H9 (cell line): ENCODE measurements at regions not wholly inside any gene's neighbourhood (a gene's known extent, or its start where the extent isn't known, plus 50 kb on each side); places are given as distances from the start of the nearest gene placed in this dataset.
A peak's percentile ranks its signal among the peaks of the same experiment; 100 is the strongest.

Experiments
- DNase-seq: peaks from one replicate; pipeline ENCODE4 v3.0.0-alpha.2; 2017
- H2AFZ ChIP-seq: one replicate; pipeline ENCODE4 v1.6.1; 2013; ENCODE audit warnings: mild to moderate bottlenecking, low read length, control low read depth, moderate library complexity
- H2AK5ac ChIP-seq: 2 replicates; pipeline ENCODE4 v1.6.1; 2013; ENCODE audit warnings: low read length, control low read depth, mixed read lengths; ENCODE audit not compliant: insufficient read length
- H2BK120ac ChIP-seq: one replicate; pipeline ENCODE4 v1.6.1; 2013; ENCODE audit warnings: low read depth, mild to moderate bottlenecking, low read length, control low read depth, inconsistent platforms; ENCODE audit not compliant: poor library complexity, severe bottlenecking
- H2BK12ac ChIP-seq: 2 replicates; pipeline ENCODE4 v1.6.1; 2013; ENCODE audit warnings: low read length, control low read depth, mixed read lengths, low read depth; ENCODE audit not compliant: insufficient read length
- H2BK15ac ChIP-seq: 2 replicates; pipeline ENCODE4 v1.6.1; 2013; ENCODE audit warnings: low read depth, low read length, control low read depth
- H2BK20ac ChIP-seq: one replicate; pipeline ENCODE4 v1.6.1; 2013; ENCODE audit warnings: low read depth, mild to moderate bottlenecking, low read length, control low read depth, inconsistent platforms; ENCODE audit not compliant: poor library complexity, severe bottlenecking
- H2BK5ac ChIP-seq: 2 replicates; pipeline ENCODE4 v1.6.1; 2013; ENCODE audit warnings: low read length, control low read depth, mixed read lengths; ENCODE audit not compliant: insufficient read length
- H3K14ac ChIP-seq: 2 replicates; pipeline ENCODE4 v1.6.1; 2013; ENCODE audit warnings: low read length, control low read depth; ENCODE audit not compliant: insufficient read depth
- H3K18ac ChIP-seq: 2 replicates; pipeline ENCODE4 v1.6.1; 2013; ENCODE audit warnings: low read depth, mild to moderate bottlenecking, mixed read lengths, low read length, control low read depth; ENCODE audit not compliant: insufficient read length
- H3K23ac ChIP-seq: 2 replicates; pipeline ENCODE4 v1.6.1; 2013; ENCODE audit warnings: low read length, control low read depth, mixed read lengths, low read depth; ENCODE audit not compliant: insufficient read length
- H3K23me2 ChIP-seq: 2 replicates; pipeline ENCODE4 v1.6.1; 2013; ENCODE audit warnings: low read depth, mild to moderate bottlenecking, mixed read lengths, low read length, control low read depth; ENCODE audit not compliant: insufficient read length, poor library complexity, severe bottlenecking
- H3K27ac ChIP-seq: 2 replicates; pipeline ENCODE4 v1.5.1; 2013; ENCODE audit warnings: low read length, control low read depth, mixed read lengths, low read depth; ENCODE audit not compliant: insufficient read length
- H3K27me3 ChIP-seq: 2 replicates; pipeline ENCODE4 v1.6.1; 2013; ENCODE audit warnings: low read length, control low read depth, inconsistent platforms; ENCODE audit not compliant: insufficient read depth
- H3K4ac ChIP-seq: 2 replicates; pipeline ENCODE4 v1.6.1; 2013; ENCODE audit warnings: low read depth, mild to moderate bottlenecking, control low read depth, inconsistent platforms, low read length, moderate library complexity
- H3K4me1 ChIP-seq: 2 replicates; pipeline ENCODE4 v1.6.1; 2013; ENCODE audit warnings: low read length, control low read depth, inconsistent platforms; ENCODE audit not compliant: insufficient read depth
- H3K4me2 ChIP-seq: 2 replicates; pipeline ENCODE4 v1.6.1; 2013; ENCODE audit warnings: low read length, control low read depth, mixed read lengths; ENCODE audit not compliant: insufficient read length, insufficient read depth
- H3K56ac ChIP-seq: 2 replicates; pipeline ENCODE4 v1.6.1; 2013; ENCODE audit warnings: low read depth, mild to moderate bottlenecking, mixed read lengths, low read length, control low read depth; ENCODE audit not compliant: insufficient read length
- H3K79me1 ChIP-seq: 2 replicates; pipeline ENCODE4 v1.6.1; 2013; ENCODE audit warnings: low read depth, mild to moderate bottlenecking, moderate library complexity, low read length, control low read depth, inconsistent platforms; ENCODE audit not compliant: insufficient read depth, poor library complexity, severe bottlenecking
- H3K79me2 ChIP-seq: 2 replicates; pipeline ENCODE4 v1.6.1; 2013; ENCODE audit warnings: low read length, control low read depth, inconsistent platforms; ENCODE audit not compliant: insufficient read depth
- H3K9ac ChIP-seq: 2 replicates; pipeline ENCODE4 v1.6.1; 2013; ENCODE audit warnings: low read length, control low read depth, mixed read lengths; ENCODE audit not compliant: insufficient read length; ENCODE audit errors: extremely low read depth
- H3K9me3 ChIP-seq: one replicate; pipeline ENCODE4 v1.6.1; 2013; ENCODE audit warnings: low read depth, low read length, inconsistent platforms; ENCODE audit not compliant: control insufficient read depth
- H3T11ph ChIP-seq: one replicate; pipeline ENCODE4 v1.6.1; 2013; ENCODE audit warnings: mild to moderate bottlenecking, low read length, control low read depth, inconsistent platforms
- H4K20me1 ChIP-seq: one replicate; pipeline ENCODE4 v1.6.1; 2013; ENCODE audit not compliant: control insufficient read depth, insufficient read length, insufficient read depth
- H4K5ac ChIP-seq: 2 replicates; pipeline ENCODE4 v1.6.1; 2013; ENCODE audit warnings: low read depth, mild to moderate bottlenecking, mixed read lengths, low read length, control low read depth; ENCODE audit not compliant: insufficient read length
- H4K8ac ChIP-seq: replicated peaks from 2 replicates; pipeline ENCODE4 v1.6.1; 2013; ENCODE audit warnings: low read length, control low read depth, mixed read lengths, low read depth; ENCODE audit not compliant: insufficient read length
- H4K91ac ChIP-seq: 2 replicates; pipeline ENCODE4 v1.6.1; 2013; ENCODE audit warnings: low read depth, mild to moderate bottlenecking, moderate library complexity, mixed read lengths, low read length, control low read depth; ENCODE audit not compliant: insufficient read length
- H3K27ac Mint-ChIP-seq, 3 experiments: 2 replicates in 2 of 3; 3 replicates in 1 of 3; pipeline ENCODE4 v1.8.0; 2020 to 2021; ENCODE audit warnings: mixed read lengths in 3 of 3, mild to moderate bottlenecking in 1 of 3, moderate library complexity in 1 of 3
- H3K27me3 Mint-ChIP-seq: 2 replicates; pipeline ENCODE4 v1.8.0; 2021; ENCODE audit warnings: low read depth, mild to moderate bottlenecking, moderate library complexity, mixed read lengths
- H3K36me3 Mint-ChIP-seq, 3 experiments: 2 replicates in 2 of 3; 3 replicates in 1 of 3; pipeline ENCODE4 v1.8.0; 2020 to 2021; ENCODE audit warnings: low read depth in 3 of 3, mixed read lengths in 3 of 3; ENCODE audit not compliant: insufficient read depth in 1 of 3
- H3K4me1 Mint-ChIP-seq, 2 experiments: 2 replicates each; pipeline ENCODE4 v1.8.0; 2020; ENCODE audit warnings: mixed read lengths in 2 of 2
- H3K4me3 Mint-ChIP-seq, 2 experiments: 2 replicates in 1 of 2; 3 replicates in 1 of 2; pipeline ENCODE4 v1.8.0; 2020 to 2021; ENCODE audit warnings: mild to moderate bottlenecking in 2 of 2, mixed read lengths in 2 of 2, moderate library complexity in 1 of 2
- H3K9me3 Mint-ChIP-seq, 2 experiments: 2 replicates in 1 of 2; 3 replicates in 1 of 2; pipeline ENCODE4 v1.8.0; 2020; ENCODE audit warnings: mild to moderate bottlenecking in 2 of 2, mixed read lengths in 2 of 2, moderate library complexity in 1 of 2
- WGBS: extraction: QIAGEN DNeasy Blood & Tissue Kit; methylation state at CpG from one replicate; pipeline ENCODE4 v1.1.7; 2013; ENCODE audit warnings: missing lambda C conversion rate, low lambda C conversion rate, mixed read lengths; ENCODE audit not compliant: insufficient read length; ENCODE audit errors: extremely low coverage; 5-methylcytosine and 5-hydroxymethylcytosine counted together
- TF ChIP-seq, protein P1 (sequence below): fragments of 200-600 bp; sonication (generic); conservative IDR thresholded peaks from 3 replicates; pipeline ENCODE4 v1.8.0; 2021; ENCODE audit warnings: antibody characterized with exemption, mild to moderate bottlenecking

DNA sequence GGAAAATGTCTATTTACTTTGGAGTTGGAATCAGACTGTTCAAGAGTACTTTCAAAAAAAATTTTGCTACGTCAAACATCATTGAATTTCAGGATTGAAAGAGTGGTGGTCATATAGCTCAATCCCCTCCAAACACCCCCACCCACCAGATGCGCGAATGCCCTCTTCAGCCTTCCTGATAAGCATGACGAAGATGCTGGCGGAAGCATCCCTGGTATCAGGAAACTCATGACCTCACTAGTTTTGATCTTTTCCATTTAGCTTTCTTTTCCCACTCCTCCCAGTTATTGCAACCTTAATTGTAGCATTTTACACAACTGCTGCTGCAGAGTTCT lies 104.4 kb downstream of the LEPR start:
- Histone ChIP-seq H2BK120ac (no peak overlapping the region), H4K5ac (no peak overlapping the region), H3K4me1 (no peaks in the 10 kb centered on the region), H3K56ac (no peak overlapping the region), H4K20me1 (no peaks in the 10 kb centered on the region), H2AK5ac (no peak overlapping the region), H3K9ac (no peak overlapping the region), H3T11ph (no peak overlapping the region), H3K23ac (no peak overlapping the region), H3K79me1 (no peaks in the 10 kb centered on the region), H4K8ac (no peak overlapping the region), H3K4me2 (peak overlapping the region; percentile 52), H3K4ac (no peak overlapping the region), H2BK15ac (no peak overlapping the region), H2BK5ac (no peak overlapping the region), H3K23me2 (peaks cover 4% of the 10 kb centered on the region), H2BK20ac (no peak overlapping the region), H4K91ac (no peak overlapping the region), H3K27me3 (peaks cover 17% of the 10 kb centered on the region), H2BK12ac (no peak overlapping the region), H2AFZ (no peak overlapping the region), H3K79me2 (no peaks in the 10 kb centered on the region), H3K18ac (no peak overlapping the region), H3K14ac (no peak overlapping the region), H3K9me3 (no peaks in the 10 kb centered on the region), H3K27ac (no peak overlapping the region)
- H3K9me3 Mint-ChIP-seq: no peaks in the 10 kb centered on the region
- peaks cover 51% of the 10 kb centered on the region for H3K27me3 Mint-ChIP-seq
- no CpG with 5 or more reads among the region's 5 CpGs for WGBS
- H3K27ac Mint-ChIP-seq: no peak overlapping the region
- no peak for DNase-seq
- no peaks in the 10 kb centered on the region; a peak in 1 of 7 replicates for H3K36me3 Mint-ChIP-seq
- TF ChIP-seq, protein P1, sequence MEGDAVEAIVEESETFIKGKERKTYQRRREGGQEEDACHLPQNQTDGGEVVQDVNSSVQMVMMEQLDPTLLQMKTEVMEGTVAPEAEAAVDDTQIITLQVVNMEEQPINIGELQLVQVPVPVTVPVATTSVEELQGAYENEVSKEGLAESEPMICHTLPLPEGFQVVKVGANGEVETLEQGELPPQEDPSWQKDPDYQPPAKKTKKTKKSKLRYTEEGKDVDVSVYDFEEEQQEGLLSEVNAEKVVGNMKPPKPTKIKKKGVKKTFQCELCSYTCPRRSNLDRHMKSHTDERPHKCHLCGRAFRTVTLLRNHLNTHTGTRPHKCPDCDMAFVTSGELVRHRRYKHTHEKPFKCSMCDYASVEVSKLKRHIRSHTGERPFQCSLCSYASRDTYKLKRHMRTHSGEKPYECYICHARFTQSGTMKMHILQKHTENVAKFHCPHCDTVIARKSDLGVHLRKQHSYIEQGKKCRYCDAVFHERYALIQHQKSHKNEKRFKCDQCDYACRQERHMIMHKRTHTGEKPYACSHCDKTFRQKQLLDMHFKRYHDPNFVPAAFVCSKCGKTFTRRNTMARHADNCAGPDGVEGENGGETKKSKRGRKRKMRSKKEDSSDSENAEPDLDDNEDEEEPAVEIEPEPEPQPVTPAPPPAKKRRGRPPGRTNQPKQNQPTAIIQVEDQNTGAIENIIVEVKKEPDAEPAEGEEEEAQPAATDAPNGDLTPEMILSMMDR: no peak
- H3K4me3 Mint-ChIP-seq: peak overlapping the region; percentile 64 to 79
- H3K4me1 Mint-ChIP-seq: peaks cover 8 to 12% of the 10 kb centered on the region in 2 experiments
